NOMO-1 treated with DMSO at 0.1 percent for 48 hours (cell line): ENCODE measurements at regions not wholly inside any gene's neighbourhood (a gene's known extent, or its start where the extent isn't known, plus 50 kb on each side); places are given as distances from the start of the nearest gene placed in this dataset.
"Not testable (repeated sequence)": the region's sequence is repeated elsewhere in the genome, so short reads cannot be mapped to it uniquely, and the experiment has no call there.

Experiments
- DNase-seq: peaks from one replicate; lab custom pipeline; 2025; ENCODE audit not compliant: unreplicated experiment; lab: John Stamatoyannopoulos, UW

DNA sequence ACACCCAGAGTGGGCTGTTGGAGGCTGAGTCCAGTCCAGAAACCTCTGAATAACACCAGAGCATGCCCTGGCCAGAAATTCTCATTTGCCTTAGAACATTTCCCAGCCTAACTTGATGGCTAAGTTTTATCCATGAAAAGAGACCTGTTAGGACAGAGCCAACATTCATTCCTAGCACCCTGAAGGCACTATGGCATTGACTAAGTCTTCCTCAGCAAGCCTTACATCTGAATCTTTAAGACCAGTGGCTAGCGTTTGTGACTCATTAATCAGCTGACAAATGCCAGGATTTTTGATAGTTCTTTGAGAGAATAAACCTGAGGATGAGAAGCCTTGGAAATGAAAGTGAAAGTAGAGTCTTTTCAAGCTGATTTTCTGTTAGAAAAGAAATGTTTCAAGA, 1087.1 kb upstream of the ALCAM start:
- no peak for DNase-seq

DNA sequence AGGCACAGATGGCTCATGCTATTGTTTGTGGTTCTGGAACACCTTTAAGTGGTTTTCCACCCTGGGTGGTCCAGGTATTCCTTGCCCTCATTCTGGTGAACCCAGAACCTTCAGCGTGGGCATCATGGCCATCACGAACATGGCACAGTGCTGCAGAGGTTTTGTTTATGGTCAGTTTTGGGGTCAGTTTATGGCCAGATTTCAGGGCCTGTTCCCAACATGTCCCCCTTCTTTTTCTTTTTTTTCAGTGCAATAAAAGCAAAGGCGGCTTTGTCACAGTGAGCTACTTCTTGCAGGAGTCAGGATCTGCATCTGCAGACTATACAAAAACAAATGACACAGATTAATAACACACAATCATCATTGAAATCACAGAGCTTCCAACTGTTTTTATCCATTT, 1085.0 kb upstream of the ALCAM start:
- DNase-seq: no peak

DNA sequence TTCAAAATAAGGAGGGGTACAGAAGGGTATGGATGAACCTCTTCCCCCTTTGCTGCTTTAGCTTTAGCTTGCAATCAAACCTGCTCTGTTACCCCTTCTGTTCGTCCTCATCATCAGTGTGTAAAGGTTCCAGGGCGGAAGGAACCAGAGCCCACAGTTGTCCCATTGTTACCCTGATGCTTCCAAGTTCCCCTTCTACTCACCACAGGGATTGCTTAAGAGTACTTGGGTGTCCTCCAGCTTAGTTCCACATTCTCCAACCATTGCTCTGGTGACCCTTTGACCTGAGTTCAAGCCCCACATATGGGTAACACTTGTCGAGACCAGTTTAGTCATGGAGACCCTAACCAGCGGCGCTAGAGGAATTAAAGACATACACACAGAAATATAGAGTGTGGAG, 1080.1 kb upstream of the ALCAM start:
- DNase-seq: peak; percentile 36

DNA sequence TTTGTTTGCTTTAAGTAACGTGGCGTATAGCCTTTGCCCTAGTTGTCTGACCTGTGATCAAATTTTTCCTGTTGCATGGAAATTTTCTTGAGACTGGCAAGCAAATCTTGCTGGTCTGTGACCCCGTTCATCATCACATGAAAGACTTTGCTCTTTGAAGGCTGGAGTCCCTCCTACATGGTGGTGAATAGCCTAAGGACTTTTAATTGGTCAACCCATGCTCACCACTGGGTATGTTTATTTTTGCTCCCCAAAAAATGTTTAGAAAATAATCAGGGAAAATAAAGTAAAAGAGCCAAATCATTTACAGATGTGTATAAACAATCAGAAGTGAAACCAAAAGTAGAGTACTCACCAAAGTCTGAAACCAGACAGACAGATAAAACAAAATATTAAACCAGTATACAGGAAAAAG, 1075.3 kb upstream of the ALCAM start:
- peak; percentile 8 for DNase-seq

DNA sequence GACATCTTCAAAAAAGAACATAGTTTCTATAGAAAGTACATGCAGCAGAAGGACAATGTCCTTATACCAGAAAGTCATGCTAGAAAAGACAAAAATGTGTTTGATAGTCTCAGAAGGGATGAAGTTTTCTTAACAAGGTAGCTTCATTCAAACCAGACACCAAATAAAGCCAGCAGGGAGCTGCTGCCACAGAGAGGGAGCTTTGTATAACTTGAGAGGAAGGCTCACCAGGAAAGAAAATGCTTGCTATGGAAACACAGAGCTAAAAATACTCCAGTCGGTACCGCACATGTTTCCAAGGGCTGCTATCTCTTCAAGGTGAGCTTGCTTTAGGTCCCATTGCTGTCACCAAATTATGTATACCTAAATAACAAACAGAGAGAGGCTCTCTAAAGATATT, 1074.8 kb upstream of the ALCAM start:
- no peak for DNase-seq

DNA sequence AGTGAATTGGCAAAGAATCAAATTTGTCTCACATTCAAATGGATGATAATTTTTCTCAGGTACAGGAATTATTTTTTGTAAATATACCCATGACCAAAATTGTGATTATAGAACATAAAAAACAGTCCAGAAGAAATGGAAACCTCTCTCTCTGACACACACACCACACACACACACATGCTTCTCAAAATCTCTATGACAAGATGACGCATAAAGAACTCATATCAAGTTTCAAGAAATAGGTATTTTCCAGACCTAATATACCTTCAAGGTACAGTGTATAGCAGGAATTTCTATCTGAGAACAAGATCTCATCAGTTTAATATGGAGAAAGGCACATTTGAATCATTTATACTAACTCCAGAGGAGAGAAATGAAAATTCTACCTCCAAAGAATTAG, 1069.1 kb upstream of the ALCAM start:
- no peak for DNase-seq

DNA sequence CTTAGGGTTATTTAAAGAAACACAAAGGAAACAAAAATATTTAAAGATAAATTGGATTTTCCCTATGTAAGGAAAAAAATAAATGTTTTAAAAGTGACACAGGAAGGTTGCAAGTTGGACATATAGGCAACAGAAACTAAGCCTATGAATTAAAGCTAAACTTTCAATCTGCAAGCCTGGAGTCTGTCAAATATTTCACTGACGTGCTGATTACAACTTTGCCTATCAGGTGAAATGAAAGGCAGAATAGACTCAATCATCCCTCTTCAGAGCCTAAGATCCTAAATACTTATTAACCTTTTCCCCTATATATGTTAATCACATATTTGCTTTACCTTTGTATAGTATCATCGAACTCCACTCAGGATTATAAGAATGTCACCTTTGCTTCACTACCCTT, 1068.0 kb upstream of the ALCAM start:
- DNase-seq: no peak

DNA sequence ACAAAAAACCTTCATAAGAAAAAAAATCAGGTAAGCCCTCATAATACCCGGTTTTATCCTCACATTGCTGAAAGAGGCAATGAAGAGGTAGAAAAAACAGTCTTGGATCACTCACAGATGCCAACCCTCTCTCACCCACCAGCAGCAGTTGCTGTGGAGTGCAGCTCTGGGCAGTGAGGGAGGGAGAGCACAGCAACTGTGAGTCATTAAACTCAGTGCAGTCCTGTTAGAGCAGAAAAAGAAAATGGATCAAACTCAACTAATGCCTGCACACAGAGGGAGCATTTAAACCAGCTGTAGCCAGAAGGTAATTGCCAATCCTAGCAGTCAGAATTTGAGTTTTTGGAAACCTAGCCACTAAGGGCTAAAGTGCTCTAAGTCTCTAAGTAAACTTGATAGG, 1050.6 kb upstream of the ALCAM start:
- DNase-seq: no peak

DNA sequence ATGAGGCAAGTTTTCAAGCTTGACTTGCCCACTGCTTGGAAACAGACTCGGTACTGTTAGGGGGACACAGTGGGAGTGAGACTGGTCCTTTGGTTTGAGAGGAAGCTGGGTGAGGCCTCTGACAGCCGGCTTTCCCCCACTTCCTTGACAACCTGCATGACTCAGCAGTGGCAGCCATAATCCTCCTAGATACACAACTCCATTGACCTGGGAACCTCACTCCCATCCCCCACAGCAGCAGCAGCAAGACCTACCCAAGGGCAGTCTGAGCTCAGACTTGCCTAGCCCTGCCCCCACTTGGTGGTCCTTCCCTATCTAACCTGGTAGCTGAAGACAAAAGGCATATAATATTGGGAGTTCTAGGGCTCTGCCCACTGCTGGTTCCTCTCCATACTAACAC, 1043.5 kb upstream of the ALCAM start:
- DNase-seq: no peak

DNA sequence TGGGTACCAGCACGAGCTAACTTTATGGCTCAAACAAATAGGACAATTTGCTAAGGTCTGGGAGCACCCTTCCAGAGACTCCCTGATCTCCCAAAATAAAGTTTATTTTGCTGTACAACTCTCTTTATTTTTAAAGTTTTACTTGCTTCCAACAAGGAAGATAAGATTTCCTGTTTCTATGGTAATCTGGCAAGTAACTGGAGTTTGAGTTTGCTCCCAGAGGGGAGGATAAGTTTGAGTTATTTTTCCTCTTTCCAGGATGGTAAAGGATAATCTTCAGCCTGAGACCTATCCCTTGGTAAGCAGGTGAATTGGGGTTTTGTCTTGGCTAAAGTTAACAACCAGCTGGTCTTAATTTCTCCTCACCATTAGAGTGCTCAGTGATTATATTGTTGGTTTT, 1019.4 kb upstream of the ALCAM start:
- DNase-seq: no peak

DNA sequence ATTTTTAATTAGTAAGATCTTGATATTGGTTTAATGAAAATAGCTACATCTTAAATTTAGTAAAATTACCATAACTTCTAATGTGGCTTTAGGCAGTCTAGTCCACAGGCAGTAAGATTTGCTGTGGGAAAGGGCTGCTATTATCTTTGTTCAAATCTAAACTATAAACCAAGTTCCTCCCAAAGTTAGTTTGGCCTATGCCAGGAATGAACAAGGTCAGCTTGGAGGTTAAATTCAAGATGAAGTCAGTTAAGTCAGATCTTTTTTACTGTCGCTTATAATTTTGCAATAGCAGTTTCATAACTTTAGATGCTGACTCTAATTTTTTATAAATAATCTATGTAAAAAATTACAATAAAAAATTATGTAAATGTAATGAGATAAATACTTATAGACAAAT, 1016.9 kb upstream of the ALCAM start:
- no peak for DNase-seq

DNA sequence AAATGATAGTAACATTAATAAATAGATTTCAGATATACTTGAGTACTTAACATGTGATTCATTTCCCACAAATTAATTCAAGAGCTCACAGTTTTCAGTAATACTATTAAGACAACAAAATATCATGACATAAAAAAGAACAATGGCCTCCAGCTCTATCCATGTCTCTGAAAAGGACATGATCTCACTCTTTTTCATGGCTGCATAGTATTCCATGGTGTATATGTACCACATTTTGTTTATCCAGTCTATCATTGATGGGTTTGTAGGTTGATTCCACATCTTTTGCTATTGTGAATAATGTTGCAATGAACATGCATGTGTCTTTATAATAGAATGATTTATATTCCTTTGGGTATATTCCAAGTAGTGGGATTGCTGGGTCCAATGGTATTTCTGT, 1012.8 kb upstream of the ALCAM start:
- DNase-seq: no peak

DNA sequence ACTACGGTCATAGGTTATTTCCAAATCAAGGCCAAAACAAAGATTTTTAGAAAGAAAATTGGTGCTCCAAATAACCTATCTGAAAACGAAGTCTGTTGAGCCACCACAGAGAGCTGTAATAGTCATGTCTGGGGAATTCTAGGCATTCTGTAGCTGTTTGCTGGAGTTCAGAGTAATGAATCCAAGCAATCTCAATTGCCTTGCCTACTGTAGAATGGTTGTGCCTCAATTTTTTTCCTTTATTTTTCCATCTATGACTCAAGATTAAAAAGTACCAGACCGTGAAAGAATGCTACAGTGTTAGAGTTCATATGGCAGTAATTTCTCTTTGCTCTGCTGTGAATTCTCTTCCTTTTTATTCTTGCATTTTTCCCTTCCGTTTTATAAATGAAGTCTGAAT, 1007.2 kb upstream of the ALCAM start:
- DNase-seq: no peak

DNA sequence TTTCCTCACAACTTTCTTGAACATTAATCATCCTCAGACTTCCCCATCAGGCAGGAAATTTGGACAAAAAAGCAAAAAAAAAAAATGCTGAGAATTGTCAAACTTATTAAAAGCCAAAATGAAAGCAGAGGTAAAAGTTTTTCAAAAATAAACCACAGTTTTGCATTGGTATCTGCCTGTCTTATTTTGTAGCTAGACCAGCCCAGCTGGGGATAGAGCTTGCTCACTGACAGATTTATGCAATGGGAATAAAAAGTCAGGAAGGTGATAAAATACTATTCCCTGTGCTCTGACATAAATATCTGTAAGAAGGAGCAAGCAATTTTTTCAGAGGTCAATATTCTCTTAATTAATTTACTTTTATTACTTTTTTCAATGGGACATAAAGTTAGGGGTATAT, 1006.7 kb upstream of the ALCAM start:
- DNase-seq: no peak

DNA sequence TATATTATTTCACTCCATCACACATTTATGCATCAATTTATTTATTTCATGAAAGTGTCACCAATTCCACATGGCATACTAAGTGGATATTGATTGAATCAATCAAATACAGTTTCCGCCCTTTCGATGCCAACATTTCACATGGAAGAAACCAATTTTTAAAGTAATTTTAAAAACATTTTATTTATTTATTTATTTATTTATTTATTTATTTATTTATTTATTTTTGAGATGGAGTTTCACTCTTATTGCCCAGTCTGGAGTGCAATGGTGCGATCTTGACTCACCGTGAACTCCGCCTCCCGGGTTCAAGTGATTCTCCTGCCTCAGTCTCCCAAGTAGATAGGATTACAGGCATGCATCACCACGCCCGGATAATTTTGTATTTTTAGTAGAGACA, 1005.0 kb upstream of the ALCAM start:
- DNase-seq: not testable (repeated sequence)

DNA sequence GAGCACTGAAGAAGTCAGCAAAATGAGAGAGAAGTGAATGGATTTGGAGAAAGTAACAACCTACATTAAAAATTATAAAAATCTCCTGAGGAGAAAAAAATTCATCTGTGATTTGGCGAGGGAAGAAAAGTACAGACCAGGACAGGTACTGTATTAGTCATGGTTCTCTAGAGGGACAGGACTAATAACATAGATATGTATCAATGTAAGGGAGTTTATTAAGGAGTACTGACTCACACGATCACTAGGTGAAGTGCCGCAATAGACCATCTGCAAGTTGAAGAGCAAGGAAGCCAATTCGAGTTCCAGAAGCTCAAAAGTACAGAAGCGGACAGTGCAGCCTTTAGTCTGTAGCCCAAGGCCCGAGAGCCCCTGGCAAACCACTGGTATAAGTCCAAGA, 1004.4 kb upstream of the ALCAM start:
- no peak for DNase-seq

DNA sequence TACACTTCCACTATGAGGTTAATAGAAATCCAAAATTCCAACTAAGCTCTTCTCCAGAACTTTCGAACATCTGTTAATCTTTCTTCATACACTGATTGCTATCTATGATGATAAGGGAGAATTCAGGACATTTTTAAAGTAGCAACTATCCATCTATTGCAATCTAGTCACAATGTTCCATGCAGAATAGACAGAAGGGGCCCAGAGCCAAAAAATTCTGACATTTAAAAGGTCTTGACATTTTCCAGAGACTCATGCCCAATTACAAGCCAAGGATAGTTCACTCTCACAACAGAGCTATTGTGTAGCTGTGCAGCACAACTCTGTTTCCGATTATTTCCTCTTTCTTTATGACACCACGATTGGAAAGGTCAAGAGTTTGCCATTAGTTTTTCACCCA, 999.7 kb upstream of the ALCAM start:
- no peak for DNase-seq

DNA sequence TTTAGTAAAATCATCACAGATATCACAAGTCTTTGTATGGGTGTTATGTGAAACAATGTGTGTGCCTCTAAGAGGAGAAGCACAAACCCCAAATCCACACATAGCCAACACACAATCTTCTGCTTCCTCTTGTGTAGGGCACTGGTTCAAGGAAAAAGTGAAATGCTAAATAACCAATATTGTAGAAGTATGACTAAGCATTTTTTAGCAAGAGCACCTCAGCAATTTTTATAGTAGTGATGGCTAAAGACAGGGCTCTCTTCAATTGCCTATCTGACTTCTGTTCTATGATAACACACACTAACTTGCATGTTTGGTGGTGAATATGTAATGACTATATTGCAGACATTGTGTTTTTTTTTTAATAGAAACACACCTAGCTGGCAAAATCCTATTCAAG, 997.9 kb upstream of the ALCAM start:
- no peak for DNase-seq

DNA sequence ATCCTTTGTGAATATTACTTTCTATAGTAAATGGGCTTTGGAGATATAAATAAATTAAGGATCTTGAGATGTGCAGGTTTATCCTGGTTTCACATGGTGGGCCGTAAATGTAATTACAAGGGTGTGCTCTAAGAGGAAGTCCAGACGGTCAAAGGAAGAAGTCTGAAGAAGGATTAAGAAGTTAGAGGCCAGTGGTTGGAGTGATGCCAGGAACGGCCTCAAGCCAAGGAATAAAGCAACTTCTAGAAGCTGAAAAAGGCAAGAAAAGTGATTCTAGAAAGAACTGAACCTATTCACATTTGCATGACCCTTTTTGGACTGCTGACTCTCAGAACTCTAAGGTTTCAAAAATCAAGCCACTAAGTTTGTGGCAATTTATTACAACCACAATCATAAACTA, 981.3 kb upstream of the ALCAM start:
- DNase-seq: peak; percentile 10

DNA sequence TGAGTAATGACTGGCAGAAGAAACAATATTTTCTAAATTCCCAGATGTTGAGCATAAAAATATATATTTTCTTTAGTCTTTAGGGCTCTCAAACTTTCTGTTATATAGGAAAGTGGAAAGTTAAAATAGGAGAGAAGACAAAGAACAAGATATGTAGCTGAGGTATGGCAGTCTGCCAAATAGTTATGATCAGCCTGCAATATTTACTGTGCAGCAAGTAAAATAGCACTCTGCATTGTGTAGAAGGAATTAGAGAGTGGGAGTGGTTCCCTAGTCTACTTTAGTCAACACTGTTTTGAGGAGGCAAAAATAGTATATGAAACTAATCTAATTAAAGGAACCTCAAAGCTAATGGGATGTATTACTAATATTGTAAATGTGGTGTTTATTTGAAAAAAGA, 978.1 kb upstream of the ALCAM start:
- DNase-seq: no peak

DNA sequence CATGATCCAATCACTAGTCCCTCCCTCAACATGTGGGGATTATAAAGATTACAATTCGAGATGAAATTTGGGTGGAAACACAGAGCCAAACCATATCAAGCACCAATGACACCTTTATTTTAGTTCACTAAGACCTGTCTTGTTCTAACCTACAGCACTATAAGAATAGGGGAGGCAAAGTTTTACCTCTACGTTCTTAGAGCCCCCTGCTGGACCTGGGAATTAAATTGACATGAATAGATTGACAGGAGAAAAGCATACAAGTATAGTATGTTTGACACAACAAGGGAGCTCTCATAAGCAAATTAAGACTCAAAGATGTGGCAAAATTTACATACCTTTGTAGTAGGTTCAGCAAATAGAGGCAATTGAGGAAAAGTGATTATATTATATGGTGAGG, 974.4 kb upstream of the ALCAM start:
- no peak for DNase-seq

DNA sequence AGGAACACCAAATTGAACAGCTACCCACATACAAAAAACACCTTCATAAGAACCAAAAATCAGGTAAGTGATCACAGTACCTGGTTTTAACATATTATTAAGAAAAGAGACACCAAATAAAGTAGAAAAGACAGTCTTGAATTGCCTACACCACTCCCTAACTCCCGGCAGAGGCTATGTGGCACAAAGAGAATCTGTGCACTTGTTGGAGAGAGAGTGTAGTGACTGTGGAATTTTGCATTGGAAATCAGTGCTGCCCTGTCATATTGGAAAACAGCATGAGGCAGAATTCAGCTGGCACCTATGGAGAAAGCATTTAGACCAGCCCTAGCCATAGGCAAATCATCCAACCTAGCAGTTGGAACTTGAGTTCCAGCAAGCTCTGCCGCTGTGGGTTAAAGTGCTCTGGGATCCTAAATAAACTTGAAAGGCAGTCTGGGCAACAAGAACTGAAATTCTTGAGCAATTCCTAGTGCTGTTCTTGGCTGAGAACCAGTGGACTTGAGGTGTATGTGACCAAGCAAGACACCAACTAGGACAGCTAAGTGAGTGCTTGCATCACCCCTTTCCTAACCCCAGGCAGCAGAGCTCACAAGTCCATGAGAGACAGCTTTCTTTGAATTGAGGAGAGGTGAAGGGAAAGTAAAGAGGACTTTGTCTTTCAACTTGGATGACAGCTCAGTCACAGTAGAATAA, 969.6 kb upstream of the ALCAM start:
- DNase-seq: no peak

DNA sequence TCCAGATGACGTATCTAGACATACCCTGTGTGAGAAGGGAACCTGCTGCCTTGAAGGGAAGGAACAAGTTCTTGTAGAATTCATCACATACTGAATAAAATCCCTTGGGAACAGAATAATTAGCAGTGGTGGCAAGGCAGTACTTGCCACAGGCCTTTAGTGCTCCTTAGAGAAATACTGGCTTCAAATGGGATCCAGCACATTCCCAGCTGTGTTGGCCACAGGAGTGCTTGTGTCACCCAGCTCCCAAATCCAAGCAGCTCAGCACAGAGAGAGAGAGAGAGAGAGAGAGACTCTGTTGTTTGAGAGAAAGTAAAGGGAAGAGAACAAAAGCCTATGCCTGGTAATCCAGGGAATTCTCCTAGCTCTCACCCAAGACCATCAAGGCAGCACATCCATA, 969.0 kb upstream of the ALCAM start:
- DNase-seq: no peak

DNA sequence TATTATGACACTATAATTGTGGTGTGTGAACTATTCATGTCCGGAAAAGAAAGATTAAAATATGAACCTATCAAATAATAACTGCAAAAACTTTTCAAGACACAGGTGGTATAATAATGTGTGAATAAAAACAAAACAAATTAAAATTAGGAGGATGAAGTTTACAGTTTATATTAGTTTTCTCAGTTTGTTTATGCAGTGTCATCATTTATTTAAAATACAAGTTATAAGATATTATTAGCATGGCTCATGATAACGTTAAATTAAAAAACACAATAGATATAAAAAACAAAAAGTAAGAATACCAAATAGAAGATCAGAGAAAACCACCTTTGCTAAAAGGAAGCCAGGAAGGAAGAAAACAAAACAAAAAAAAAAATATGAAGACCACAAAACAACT, 963.8 kb upstream of the ALCAM start:
- DNase-seq: no peak
